PFSK-1 (cell line): ENCODE measurements at regions not wholly inside any gene's neighbourhood (a gene's known extent, or its start where the extent isn't known, plus 50 kb on each side); places are given as distances from the start of the nearest gene placed in this dataset.

ENCODE experiments used
- FOXP2 ChIP-seq: optimal IDR thresholded peaks from 2 replicates; pipeline ENCODE3; 2011; ENCODE audit warnings: borderline replicate concordance, control low read depth, inconsistent platforms; ENCODE audit not compliant: insufficient read depth; ENCODE audit errors: extremely low read length, extremely low read depth
- POLR2AphosphoS5 ChIP-seq: IDR thresholded peaks from 2 replicates; pipeline ENCODE4 v1.6.1; 2012; ENCODE audit warnings: low read depth, mild to moderate bottlenecking, control low read depth, low read length, moderate library complexity
- SIN3A ChIP-seq: IDR thresholded peaks from 2 replicates; pipeline ENCODE4 v1.6.1; 2012; ENCODE audit warnings: mild to moderate bottlenecking, low read length, moderate library complexity, borderline replicate concordance; ENCODE audit not compliant: insufficient read depth
- TAF1 ChIP-seq: IDR thresholded peaks from 2 replicates; pipeline ENCODE4 v1.6.1; 2012; ENCODE audit warnings: low read length, control low read depth, borderline replicate concordance; ENCODE audit not compliant: insufficient read depth
- TF ChIP-seq, protein P1 (sequence below), 2 experiments: IDR thresholded peaks; 2 replicates each; pipeline versions ENCODE4 v1.6.1 to v1.8.0; 2011 to 2012; ENCODE audit warnings: low read depth in 2 of 2, low read length in 2 of 2, control low read depth in 1 of 2, inconsistent platforms in 1 of 2, mild to moderate bottlenecking in 1 of 2, moderate library complexity in 1 of 2; ENCODE audit not compliant: insufficient read depth in 1 of 2

DNA sequence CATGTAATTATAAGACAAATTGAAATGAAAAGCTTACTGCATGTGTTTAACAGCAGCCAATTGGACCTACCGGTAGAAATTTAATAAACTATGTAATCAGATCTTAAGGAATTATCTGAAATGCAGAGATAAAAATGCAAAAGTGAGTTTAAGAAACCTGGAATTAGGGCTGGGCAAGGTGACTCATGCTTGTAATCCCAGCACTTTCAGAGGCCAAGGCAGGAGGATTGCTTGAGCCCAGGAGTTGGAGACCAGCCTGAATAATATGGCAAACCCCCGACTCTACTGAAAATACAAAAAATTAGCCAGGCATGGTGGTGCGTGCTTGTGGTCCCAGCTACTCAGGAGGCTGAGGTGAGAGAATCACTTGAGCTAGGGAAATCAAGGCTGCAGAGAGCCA is 74.1 kb downstream of the HFE start:
- TF ChIP-seq TAF1 (no peak), SIN3A (no peak), POLR2AphosphoS5 (no peak), FOXP2 (no peak)
- TF ChIP-seq, protein P1, sequence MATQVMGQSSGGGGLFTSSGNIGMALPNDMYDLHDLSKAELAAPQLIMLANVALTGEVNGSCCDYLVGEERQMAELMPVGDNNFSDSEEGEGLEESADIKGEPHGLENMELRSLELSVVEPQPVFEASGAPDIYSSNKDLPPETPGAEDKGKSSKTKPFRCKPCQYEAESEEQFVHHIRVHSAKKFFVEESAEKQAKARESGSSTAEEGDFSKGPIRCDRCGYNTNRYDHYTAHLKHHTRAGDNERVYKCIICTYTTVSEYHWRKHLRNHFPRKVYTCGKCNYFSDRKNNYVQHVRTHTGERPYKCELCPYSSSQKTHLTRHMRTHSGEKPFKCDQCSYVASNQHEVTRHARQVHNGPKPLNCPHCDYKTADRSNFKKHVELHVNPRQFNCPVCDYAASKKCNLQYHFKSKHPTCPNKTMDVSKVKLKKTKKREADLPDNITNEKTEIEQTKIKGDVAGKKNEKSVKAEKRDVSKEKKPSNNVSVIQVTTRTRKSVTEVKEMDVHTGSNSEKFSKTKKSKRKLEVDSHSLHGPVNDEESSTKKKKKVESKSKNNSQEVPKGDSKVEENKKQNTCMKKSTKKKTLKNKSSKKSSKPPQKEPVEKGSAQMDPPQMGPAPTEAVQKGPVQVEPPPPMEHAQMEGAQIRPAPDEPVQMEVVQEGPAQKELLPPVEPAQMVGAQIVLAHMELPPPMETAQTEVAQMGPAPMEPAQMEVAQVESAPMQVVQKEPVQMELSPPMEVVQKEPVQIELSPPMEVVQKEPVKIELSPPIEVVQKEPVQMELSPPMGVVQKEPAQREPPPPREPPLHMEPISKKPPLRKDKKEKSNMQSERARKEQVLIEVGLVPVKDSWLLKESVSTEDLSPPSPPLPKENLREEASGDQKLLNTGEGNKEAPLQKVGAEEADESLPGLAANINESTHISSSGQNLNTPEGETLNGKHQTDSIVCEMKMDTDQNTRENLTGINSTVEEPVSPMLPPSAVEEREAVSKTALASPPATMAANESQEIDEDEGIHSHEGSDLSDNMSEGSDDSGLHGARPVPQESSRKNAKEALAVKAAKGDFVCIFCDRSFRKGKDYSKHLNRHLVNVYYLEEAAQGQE (IDR thresholded peaks at IDR 0.05; ENCODE audit: insufficient read depth in 1 of 2, low read depth in 2 of 2, low read length in 2 of 2), result no peak
